Astrocyte (in vitro differentiated cells and primary cell): ENCODE measurements at regions not wholly inside any gene's neighbourhood (a gene's known extent, or its start where the extent isn't known, plus 50 kb on each side); places are given as distances from the start of the nearest gene placed in this dataset.

Experiments
- CTCF ChIP-seq: IDR thresholded peaks from 2 replicates; pipeline ENCODE4 v1.5.1; 2011; ENCODE audit warnings: low read depth, mild to moderate bottlenecking, inconsistent platforms, low read length, moderate library complexity; ENCODE audit not compliant: insufficient read depth
- EZH2 ChIP-seq: IDR thresholded peaks from 2 replicates; pipeline ENCODE4 v1.6.1; 2012; ENCODE audit warnings: mild to moderate bottlenecking, low read length, inconsistent platforms; ENCODE audit not compliant: insufficient read depth

GRCh38 chr14:65916055-65916454, 503.5 kb downstream of the FUT8 start:
- TF ChIP-seq CTCF (no peak), EZH2 (no peak)
